ENCODE measurements at regions not wholly inside any gene's neighbourhood (a gene's known extent, or its start where the extent isn't known, plus 50 kb on each side); places are given as distances from the start of the nearest gene placed in this dataset.

GRCh38 chr20:40809361-40809760, 120.3 kb upstream of the MAFB start:
- DNase-seq: no peak

GRCh38 chr20:40810332-40811000, 121.4 kb upstream of the MAFB start:
- DNase-seq: no peak

GRCh38 chr20:40811004-40811403, 122.0 kb upstream of the MAFB start:
- no peak for DNase-seq

GRCh38 chr20:40811660-40812414, 122.8 kb upstream of the MAFB start:
- DNase-seq: no peak

GRCh38 chr20:40812415-40812925, 123.4 kb upstream of the MAFB start:
- no peak for DNase-seq

- DNase-seq: no peak
These were observed 124.0 kb upstream of the MAFB start for GRCh38 chr20:40813029-40813431.

GRCh38 chr20:40813708-40814630, 124.9 kb upstream of the MAFB start:
- DNase-seq: no peak

GRCh38 chr20:40814631-40814960, 125.6 kb upstream of the MAFB start:
- DNase-seq: no peak

- no peak for DNase-seq
These were observed 126.4 kb upstream of the MAFB start for GRCh38 chr20:40815156-40816038.

- no peak for DNase-seq
These were observed 127.0 kb upstream of the MAFB start for GRCh38 chr20:40816039-40816352.

- DNase-seq: no peak
These were observed 132.4 kb upstream of the MAFB start for GRCh38 chr20:40821429-40821828.

- DNase-seq: no peak
These were observed 137.7 kb upstream of the MAFB start for GRCh38 chr20:40826699-40827098.

GRCh38 chr20:40835321-40835720, 146.3 kb upstream of the MAFB start:
- no peak for DNase-seq

- DNase-seq: no peak
These were observed 149.5 kb upstream of the MAFB start for GRCh38 chr20:40838509-40838908.

GRCh38 chr20:40843251-40843650, 154.2 kb upstream of the MAFB start:
- no peak for DNase-seq

GRCh38 chr20:40844332-40844731, 155.3 kb upstream of the MAFB start:
- DNase-seq: no peak

- no peak for DNase-seq
These were observed 159.1 kb upstream of the MAFB start for GRCh38 chr20:40848096-40848495.

GRCh38 chr20:40848526-40848925, 159.5 kb upstream of the MAFB start:
- DNase-seq: no peak

GRCh38 chr20:40849456-40849855, 160.4 kb upstream of the MAFB start:
- DNase-seq: no peak

- DNase-seq: no peak
These were observed 162.0 kb upstream of the MAFB start for GRCh38 chr20:40851051-40851450.

GRCh38 chr20:40855269-40855668, 166.2 kb upstream of the MAFB start:
- no peak for DNase-seq

- DNase-seq: no peak
These were observed 167.6 kb upstream of the MAFB start for GRCh38 chr20:40856653-40857052.
